HG03108 (cell line): ENCODE measurements at regions not wholly inside any gene's neighbourhood (a gene's known extent, or its start where the extent isn't known, plus 50 kb on each side); places are given as distances from the start of the nearest gene placed in this dataset.

Experiments
- ATAC-seq: cut with Tn5 transposase; IDR thresholded peaks from one replicate; pipeline ENCODE4 v1.9.1; 2021; ENCODE audit warnings: moderate library complexity; ENCODE audit not compliant: unreplicated experiment

DNA sequence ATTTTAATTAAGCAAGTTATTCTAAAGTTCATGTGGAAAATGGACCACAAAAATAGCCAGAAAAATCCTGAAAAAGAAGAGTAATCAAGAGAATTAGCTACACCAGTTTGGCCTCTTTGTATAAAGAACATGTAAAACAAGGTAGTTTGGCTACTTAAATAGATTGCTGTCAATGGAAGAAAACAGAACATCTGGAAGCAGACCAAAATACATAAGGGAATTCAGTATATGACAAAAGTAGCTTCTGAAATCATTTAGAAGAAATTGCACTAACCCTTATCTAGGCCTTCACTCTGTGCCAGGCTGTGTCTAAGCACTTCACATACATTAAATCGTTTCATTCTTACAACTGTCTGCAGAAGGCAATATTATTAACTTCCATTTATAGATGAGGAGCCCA lies 156.6 kb downstream of the PRDM6 start:
- ATAC-seq = no peak

DNA sequence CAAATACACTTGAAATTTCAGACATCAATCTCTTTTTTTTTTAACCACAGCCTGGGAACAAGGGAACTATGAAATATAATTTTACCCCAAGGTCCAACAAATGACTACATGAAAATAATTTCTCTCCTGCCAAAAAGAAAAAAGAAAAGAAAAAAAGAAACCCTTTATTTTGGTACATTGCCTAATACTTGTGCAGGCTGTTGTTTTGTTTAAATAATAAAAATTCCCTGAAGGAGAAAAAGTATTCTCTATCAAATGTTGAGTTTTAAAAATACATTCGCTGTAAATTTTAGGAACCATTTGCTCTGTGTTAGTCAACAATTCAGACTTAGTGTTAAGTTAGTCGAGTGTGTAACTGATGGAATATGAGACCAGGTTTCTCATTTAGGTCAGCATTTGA lies 155.4 kb downstream of the PRDM6 start:
- ATAC-seq = no peak
